MM.1S (cell line): ENCODE measurements at regions not wholly inside any gene's neighbourhood (a gene's known extent, or its start where the extent isn't known, plus 50 kb on each side); places are given as distances from the start of the nearest gene placed in this dataset.

Experiments used
- DNase-seq: peaks from one replicate; pipeline ENCODE4 v3.0.0-alpha.2; 2015
- H2AFZ ChIP-seq: fragments of 300-600 bp; sonication (generic); 2 replicates; pipeline ENCODE4 v1.6.0; 2016; ENCODE audit warnings: antibody characterized with exemption, low read length
- H3F3A ChIP-seq: fragments of 300-600 bp; sonication (generic); 2 replicates; pipeline ENCODE4 v1.6.1; 2016; ENCODE audit warnings: mild to moderate bottlenecking, antibody characterized with exemption, low read length, moderate library complexity, mixed read lengths; ENCODE audit not compliant: insufficient read depth
- H3K27ac ChIP-seq: fragments of 300-600 bp; sonication (generic); 2 replicates; pipeline ENCODE4 v1.5.1; 2016; ENCODE audit warnings: mild to moderate bottlenecking, low read length
- H3K27me3 ChIP-seq: fragments of 300-600 bp; sonication (generic); replicated peaks from 2 replicates; pipeline ENCODE4 v1.6.0; 2016; ENCODE audit warnings: low read length; ENCODE audit not compliant: insufficient read depth
- H3K36me3 ChIP-seq: fragments of 300-600 bp; sonication (generic); replicated peaks from 2 replicates; pipeline ENCODE4 v1.6.1; 2016; ENCODE audit warnings: mild to moderate bottlenecking, low read length, mixed read lengths; ENCODE audit not compliant: insufficient read depth
- H3K4me1 ChIP-seq: fragments of 300-600 bp; sonication (generic); 2 replicates; pipeline ENCODE4 v1.6.1; 2016; ENCODE audit warnings: low read length, mixed read lengths
- H3K4me2 ChIP-seq: fragments of 300-600 bp; sonication (generic); 2 replicates; pipeline ENCODE4 v1.6.0; 2016; ENCODE audit warnings: low read depth, low read length
- H3K4me3 ChIP-seq: fragments of 300-600 bp; sonication (generic); 2 replicates; pipeline ENCODE4 v1.5.1; 2016; ENCODE audit warnings: low read length, mixed read lengths
- H3K79me2 ChIP-seq: fragments of 300-600 bp; sonication (generic); 2 replicates; pipeline ENCODE4 v1.6.1; 2016; ENCODE audit warnings: mixed run types, low read length, mixed read lengths
- H3K9ac ChIP-seq: fragments of 300-600 bp; sonication (generic); 2 replicates; pipeline ENCODE4 v1.6.1; 2016; ENCODE audit warnings: low read length, mixed read lengths
- H3K9me2 ChIP-seq: fragments of 300-600 bp; sonication (generic); replicated peaks from 2 replicates; pipeline ENCODE4 v1.6.1; 2016; ENCODE audit warnings: mild to moderate bottlenecking, low read length, mixed read lengths; ENCODE audit not compliant: insufficient read depth
- H3K9me3 ChIP-seq: fragments of 300-600 bp; sonication (generic); replicated peaks from 2 replicates; pipeline ENCODE4 v1.6.1; 2016; ENCODE audit warnings: mild to moderate bottlenecking, low read length, mixed read lengths; ENCODE audit not compliant: insufficient read depth
- H4K20me1 ChIP-seq: fragments of 300-600 bp; sonication (generic); 2 replicates; pipeline ENCODE4 v1.6.1; 2016; ENCODE audit warnings: mild to moderate bottlenecking, low read length, moderate library complexity, mixed read lengths; ENCODE audit not compliant: insufficient read depth
- EZH2 ChIP-seq: fragments of 300-600 bp; sonication (generic); optimal IDR thresholded peaks from 2 replicates; pipeline ENCODE3; 2017; ENCODE audit warnings: low read depth, mild to moderate bottlenecking, antibody characterized with exemption, low read length, mixed read lengths
- EZH2phosphoT487 ChIP-seq: fragments of 300-600 bp; sonication (generic); IDR thresholded peaks from 2 replicates; pipeline ENCODE4 v1.6.1; 2018; ENCODE audit warnings: antibody characterized with exemption, low read length
- TF ChIP-seq, protein P1 (sequence below): fragments of 300-600 bp; sonication (generic); IDR thresholded peaks from 2 replicates; pipeline ENCODE4 v1.5.1; 2016; ENCODE audit warnings: antibody characterized with exemption, low read length, mixed read lengths

DNA sequence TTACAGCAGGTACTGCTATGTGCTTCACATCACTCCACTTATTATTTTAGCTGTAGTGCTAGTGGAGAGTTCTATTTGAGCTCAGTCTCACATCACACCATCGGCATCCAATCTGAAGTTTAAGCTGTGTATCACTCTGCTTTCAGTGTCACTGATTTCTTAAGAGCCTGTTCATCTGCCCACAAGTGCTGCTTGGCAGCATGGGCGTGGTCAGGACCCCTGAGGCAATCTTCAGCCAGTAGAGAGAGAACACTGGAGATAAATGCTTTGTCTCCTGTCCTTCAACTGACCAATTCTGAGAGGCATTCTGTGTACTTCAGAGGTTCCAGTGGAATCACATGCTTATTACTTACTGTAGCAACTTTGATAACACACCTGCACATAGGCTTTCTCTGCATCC, 728.8 kb downstream of the RPS29 start:
- TF ChIP-seq EZH2phosphoT487 (no peak), EZH2 (no peak)
- TF ChIP-seq, protein P1, sequence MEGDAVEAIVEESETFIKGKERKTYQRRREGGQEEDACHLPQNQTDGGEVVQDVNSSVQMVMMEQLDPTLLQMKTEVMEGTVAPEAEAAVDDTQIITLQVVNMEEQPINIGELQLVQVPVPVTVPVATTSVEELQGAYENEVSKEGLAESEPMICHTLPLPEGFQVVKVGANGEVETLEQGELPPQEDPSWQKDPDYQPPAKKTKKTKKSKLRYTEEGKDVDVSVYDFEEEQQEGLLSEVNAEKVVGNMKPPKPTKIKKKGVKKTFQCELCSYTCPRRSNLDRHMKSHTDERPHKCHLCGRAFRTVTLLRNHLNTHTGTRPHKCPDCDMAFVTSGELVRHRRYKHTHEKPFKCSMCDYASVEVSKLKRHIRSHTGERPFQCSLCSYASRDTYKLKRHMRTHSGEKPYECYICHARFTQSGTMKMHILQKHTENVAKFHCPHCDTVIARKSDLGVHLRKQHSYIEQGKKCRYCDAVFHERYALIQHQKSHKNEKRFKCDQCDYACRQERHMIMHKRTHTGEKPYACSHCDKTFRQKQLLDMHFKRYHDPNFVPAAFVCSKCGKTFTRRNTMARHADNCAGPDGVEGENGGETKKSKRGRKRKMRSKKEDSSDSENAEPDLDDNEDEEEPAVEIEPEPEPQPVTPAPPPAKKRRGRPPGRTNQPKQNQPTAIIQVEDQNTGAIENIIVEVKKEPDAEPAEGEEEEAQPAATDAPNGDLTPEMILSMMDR, result no peak
- no peaks in the 10 kb centered on the region for H4K20me1 ChIP-seq
- H2AFZ ChIP-seq, result no peak overlapping the region

DNA sequence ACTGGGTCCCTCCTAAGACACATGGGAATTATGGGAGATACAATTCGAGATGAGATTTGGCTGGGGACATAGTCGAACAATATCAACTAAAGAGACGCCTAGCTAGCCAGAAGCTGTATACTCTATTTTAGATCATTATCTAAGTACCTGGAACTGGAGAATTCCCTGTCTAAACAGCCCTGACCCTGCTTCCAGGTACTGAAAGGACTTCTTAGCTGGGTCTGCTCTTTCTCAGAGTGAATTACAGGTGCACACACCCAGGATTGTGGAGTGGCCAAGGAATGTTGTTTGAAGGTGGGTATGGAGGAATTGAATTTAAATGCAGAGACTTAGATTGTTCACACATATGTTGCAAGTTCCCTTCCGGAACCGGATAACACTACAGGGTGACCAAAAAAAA, 733.0 kb downstream of the RPS29 start:
- Histone ChIP-seq H3K79me2 (no peaks in the 10 kb centered on the region), H3K9ac (no peak overlapping the region), H3K27ac (no peak overlapping the region), H3K9me3 (no peaks in the 10 kb centered on the region), H3K4me3 (no peak overlapping the region), H3K36me3 (no peaks in the 10 kb centered on the region), H2AFZ (no peak overlapping the region), H3K9me2 (no peaks in the 10 kb centered on the region), H4K20me1 (no peaks in the 10 kb centered on the region), H3F3A (no peaks in the 10 kb centered on the region), H3K4me1 (no peaks in the 10 kb centered on the region), H3K4me2 (no peak overlapping the region), H3K27me3 (no peaks in the 10 kb centered on the region)
- DNase-seq, result no peak
- TF ChIP-seq EZH2phosphoT487 (no peak), EZH2 (no peak)
- TF ChIP-seq, protein P1, result no peak

More for the DNA sequence above, 728.8 kb downstream of the RPS29 start:
- Histone ChIP-seq H3K36me3 (no peaks in the 10 kb centered on the region), H3K27me3 (no peaks in the 10 kb centered on the region), H3K4me1 (no peaks in the 10 kb centered on the region), H3K9ac (no peak overlapping the region), H3K79me2 (no peaks in the 10 kb centered on the region), H3K27ac (no peak overlapping the region), H3F3A (no peaks in the 10 kb centered on the region), H3K9me2 (no peaks in the 10 kb centered on the region), H3K4me2 (no peak overlapping the region), H3K9me3 (no peaks in the 10 kb centered on the region), H3K4me3 (no peak overlapping the region)
- no peak for DNase-seq

DNA sequence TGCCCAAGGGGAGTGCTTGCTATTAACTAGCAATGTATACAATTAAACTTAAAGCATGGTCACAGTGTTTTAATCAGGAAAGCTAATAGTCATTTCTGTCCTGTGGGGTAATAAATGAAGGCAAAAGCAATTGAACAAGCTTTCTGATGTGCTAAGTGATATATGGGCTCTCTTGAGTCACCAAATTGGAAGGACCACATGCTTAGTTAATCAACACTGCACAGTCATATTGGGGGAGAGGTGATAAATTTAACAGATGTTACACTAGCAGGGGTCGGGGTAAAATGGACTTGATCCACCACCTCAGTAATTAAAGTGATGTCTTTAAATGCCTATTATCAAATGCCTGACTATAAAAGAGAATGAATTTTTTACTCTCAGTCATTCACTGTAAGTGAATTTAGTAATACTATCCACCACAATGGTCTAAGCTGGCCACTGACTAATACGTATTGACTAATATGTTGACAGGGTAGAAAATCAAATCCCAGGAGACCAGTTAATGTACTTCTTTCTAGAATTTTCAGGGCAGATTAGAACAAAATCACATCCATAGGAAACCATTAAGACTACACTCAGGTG, 736.3 kb downstream of the RPS29 start:
- H3K9ac ChIP-seq, result no peak overlapping the region
- H3K4me3 ChIP-seq, result no peak overlapping the region
- H3K9me3 ChIP-seq, result no peaks in the 10 kb centered on the region
- H3K9me2 ChIP-seq, result no peaks in the 10 kb centered on the region
- TF ChIP-seq EZH2, result no peak
- no peak for TF ChIP-seq EZH2phosphoT487
- TF ChIP-seq, protein P1, result no peak
- no peak overlapping the region for H3K4me2 ChIP-seq
- no peaks in the 10 kb centered on the region for H3K4me1 ChIP-seq
- no peaks in the 10 kb centered on the region for H3K36me3 ChIP-seq
- H3K27me3 ChIP-seq, result no peaks in the 10 kb centered on the region
- H2AFZ ChIP-seq, result no peak overlapping the region
- H3F3A ChIP-seq, result no peaks in the 10 kb centered on the region
- H3K27ac ChIP-seq, result no peak overlapping the region
- no peaks in the 10 kb centered on the region for H4K20me1 ChIP-seq
- DNase-seq, result no peak
- H3K79me2 ChIP-seq, result no peaks in the 10 kb centered on the region
